Esophagus muscularis mucosa (tissue), 4 donors: ENCODE measurements at regions not wholly inside any gene's neighbourhood (a gene's known extent, or its start where the extent isn't known, plus 50 kb on each side); places are given as distances from the start of the nearest gene placed in this dataset.

Experiments used
- DNase-seq: peaks from one replicate; pipeline ENCODE4 v3.0.0-alpha.2; 2017; ENCODE audit errors: extremely low spot score
- H3K27ac ChIP-seq, 4 donors: fragments of 200-600 bp; sonication (generic); replicated peaks in 1 of 4; 1 replicate in 3 of 4; 2 replicates in 1 of 4; pipeline ENCODE4 v1.5.1; 2016 to 2019; ENCODE audit warnings: mild to moderate bottlenecking in 1 of 4
- H3K27me3 ChIP-seq, 4 donors: fragments of 200-600 bp; sonication (generic); one replicate each; pipeline versions ENCODE4 v1.5.1 to v1.6.0; 2016 to 2019
- H3K36me3 ChIP-seq, 4 donors: fragments of 200-600 bp; sonication (generic); one replicate each; pipeline ENCODE4 v1.5.1; 2016 to 2019
- H3K4me1 ChIP-seq, 4 donors: fragments of 200-600 bp; sonication (generic); one replicate each; pipeline ENCODE4 v1.5.1; 2016 to 2019
- H3K4me3 ChIP-seq, 4 donors: fragments of 200-600 bp; sonication (generic); 1 replicate in 2 of 4; 2 replicates in 2 of 4; pipeline ENCODE4 v1.5.1; 2016 to 2019; ENCODE audit warnings: mild to moderate bottlenecking in 4 of 4, moderate library complexity in 1 of 4
- H3K9me3 ChIP-seq, 4 donors: fragments of 200-600 bp; sonication (generic); 1 replicate in 3 of 4; 2 replicates in 1 of 4; pipeline ENCODE4 v1.5.1; 2016 to 2019
- CTCF ChIP-seq, 3 experiments: fragments of 200-600 bp in 2 of 3; fragments of 450-650 bp in 1 of 3; sonication (generic) in 2 of 3; IDR thresholded peaks; one replicate each; pipeline ENCODE4 v1.5.1; 2017 to 2019; ENCODE audit warnings: antibody characterized with exemption in 3 of 3, mild to moderate bottlenecking in 2 of 3, moderate library complexity in 1 of 3
- EP300 ChIP-seq: sonication (generic); formaldehyde crosslinking; IDR thresholded peaks from one replicate; pipeline ENCODE4 v1.6.1; 2017; ENCODE audit warnings: antibody characterized with exemption
- POLR2A ChIP-seq: fragments of 450-650 bp; IDR thresholded peaks from one replicate; pipeline ENCODE4 v1.6.1; 2017; ENCODE audit warnings: antibody characterized with exemption, moderate library complexity, mild to moderate bottlenecking, low read depth
- POLR2AphosphoS5 ChIP-seq, 2 donors: sonication (generic); formaldehyde crosslinking; IDR thresholded peaks; one replicate each; pipeline ENCODE4 v1.6.1; 2017; ENCODE audit warnings: antibody characterized with exemption in 2 of 2
- WGBS: methylation state at CpG from one replicate; pipeline ENCODE4 v1.1.5; 2018; 5-methylcytosine and 5-hydroxymethylcytosine counted together
- intact Hi-C: fragments of 100-400 bp; cut with DNase I; formaldehyde crosslinking; loops from one replicate; pipeline ENCODE4 v1.15.1; 2023

GRCh38 chr2:19682493-19682892 lies 219.3 kb downstream of the TTC32 start:
- intact Hi-C loops, result no loop called here
- Histone ChIP-seq H3K36me3 (no peaks in the 10 kb centered on the region), H3K4me1 (peaks cover 3 to 10% (median 8%) of the 10 kb centered on the region in 4 donors), H3K4me3 (no peak overlapping the region), H3K27me3 (no peaks in the 10 kb centered on the region), H3K9me3 (no peaks in the 10 kb centered on the region), H3K27ac (no peak overlapping the region)
- 95% methylated on average over 1 of the region's 1 CpG for WGBS
- no peak for DNase-seq
- no peak for TF ChIP-seq POLR2A
- no peak for TF ChIP-seq EP300
- TF ChIP-seq CTCF (IDR thresholded peaks at IDR 0.05), result no peak
- no peak for TF ChIP-seq POLR2AphosphoS5 (IDR thresholded peaks at IDR 0.05)

- TF ChIP-seq CTCF (IDR thresholded peaks at IDR 0.05) (no peak), POLR2A (no peak), EP300 (no peak), POLR2AphosphoS5 (IDR thresholded peaks at IDR 0.05) (no peak)
- H3K27me3 ChIP-seq, result no peaks in the 10 kb centered on the region
- peaks cover 0 to 9% (median 0%) of the 10 kb centered on the region in 4 donors for H3K4me1 ChIP-seq
- no peak overlapping the region for H3K27ac ChIP-seq
- H3K4me3 ChIP-seq, result no peak overlapping the region
- H3K9me3 ChIP-seq, result no peaks in the 10 kb centered on the region
- intact Hi-C loops, result no loop called here
- WGBS, result 91% methylated on average over 17 of the region's 17 CpGs
- no peaks in the 10 kb centered on the region for H3K36me3 ChIP-seq
- DNase-seq, result no peak
These were observed 223.8 kb downstream of the TTC32 start for GRCh38 chr2:19677825-19678518.

- TF ChIP-seq CTCF (IDR thresholded peaks at IDR 0.05) (no peak), EP300 (no peak), POLR2AphosphoS5 (IDR thresholded peaks at IDR 0.05) (no peak), POLR2A (no peak)
- H3K36me3 ChIP-seq, result no peaks in the 10 kb centered on the region
- WGBS, result 90% methylated on average over 5 of the region's 5 CpGs
- intact Hi-C loops, result no loop called here
- no peaks in the 10 kb centered on the region for H3K27me3 ChIP-seq
- H3K9me3 ChIP-seq, result no peaks in the 10 kb centered on the region
- peaks cover 0 to 9% (median 0%) of the 10 kb centered on the region in 4 donors for H3K4me1 ChIP-seq
- no peak for DNase-seq
- no peak overlapping the region for H3K27ac ChIP-seq
- no peak overlapping the region for H3K4me3 ChIP-seq
These were observed 224.5 kb downstream of the TTC32 start for GRCh38 chr2:19677215-19677777.

GRCh38 chr2:19676770-19677169 lies 225.0 kb downstream of the TTC32 start:
- Histone ChIP-seq H3K9me3 (no peaks in the 10 kb centered on the region), H3K27ac (no peak overlapping the region), H3K36me3 (no peaks in the 10 kb centered on the region), H3K4me1 (peaks cover 0 to 9% (median 0%) of the 10 kb centered on the region in 4 donors), H3K4me3 (no peak overlapping the region), H3K27me3 (no peaks in the 10 kb centered on the region)
- TF ChIP-seq POLR2A, result no peak
- TF ChIP-seq EP300, result no peak
- no peak for TF ChIP-seq POLR2AphosphoS5 (IDR thresholded peaks at IDR 0.05)
- TF ChIP-seq CTCF (IDR thresholded peaks at IDR 0.05), result no peak
- WGBS, result 91% methylated on average over 5 of the region's 6 CpGs
- intact Hi-C loops, result no loop called here
- DNase-seq, result no peak
